HCT116 (cell line): ENCODE measurements at regions not wholly inside any gene's neighbourhood (a gene's known extent, or its start where the extent isn't known, plus 50 kb on each side); places are given as distances from the start of the nearest gene placed in this dataset.

ENCODE experiments used
- CEBPB ChIP-seq: IDR thresholded peaks from 2 replicates; pipeline ENCODE4 v1.6.1; 2012; ENCODE audit warnings: low read depth
- CTCF ChIP-seq, 3 experiments: fragments of 200-600 bp in 1 of 3; sonication (generic) in 1 of 3; IDR thresholded peaks in 2 of 3; conservative IDR thresholded peaks in 1 of 3; 2 replicates each; pipeline ENCODE4 v1.5.1; 2012 to 2017; ENCODE audit warnings: low read depth in 2 of 3, low read length in 2 of 3, antibody characterized with exemption in 1 of 3, borderline replicate concordance in 1 of 3, control low read depth in 1 of 3, mild to moderate bottlenecking in 1 of 3, mixed read lengths in 1 of 3, mixed run types in 1 of 3, moderate library complexity in 1 of 3; ENCODE audit not compliant: insufficient read depth in 1 of 3
- EGR1 ChIP-seq: IDR thresholded peaks from 2 replicates; pipeline ENCODE4 v1.6.1; 2012; ENCODE audit warnings: low read depth
- EZH2 ChIP-seq: fragments of 200-600 bp; sonication (generic); IDR thresholded peaks from 2 replicates; pipeline ENCODE4 v1.6.1; 2017; ENCODE audit warnings: antibody characterized with exemption, mixed run types
- FOSL1 ChIP-seq: IDR thresholded peaks from 2 replicates; pipeline ENCODE4 v1.6.1; 2012; ENCODE audit warnings: low read depth
- JUND ChIP-seq: IDR thresholded peaks from 2 replicates; pipeline ENCODE4 v1.6.1; 2012
- MAX ChIP-seq: IDR thresholded peaks from 2 replicates; pipeline ENCODE4 v1.6.1; 2012
- POLR2A ChIP-seq: IDR thresholded peaks from 2 replicates; pipeline ENCODE4 v1.7.0; 2011; ENCODE audit warnings: borderline replicate concordance; ENCODE audit not compliant: insufficient read depth, insufficient read length; ENCODE audit errors: extremely low read depth
- POLR2AphosphoS5 ChIP-seq: IDR thresholded peaks from 2 replicates; pipeline ENCODE4 v1.6.1; 2011; ENCODE audit warnings: mild to moderate bottlenecking, low read depth, low read length, moderate library complexity
- RAD21 ChIP-seq: IDR thresholded peaks from 2 replicates; pipeline ENCODE4 v1.6.1; 2012; ENCODE audit warnings: low read depth, mild to moderate bottlenecking
- REST ChIP-seq: IDR thresholded peaks from 2 replicates; pipeline ENCODE4 v1.6.1; 2012; ENCODE audit warnings: low read depth
- TCF7L2 ChIP-seq: IDR thresholded peaks from 2 replicates; pipeline ENCODE4 v1.7.0; 2011; ENCODE audit warnings: borderline replicate concordance, inconsistent platforms; ENCODE audit not compliant: insufficient read depth, insufficient read length; ENCODE audit errors: extremely low read depth
- ZFX ChIP-seq: fragments of 450-650 bp; IDR thresholded peaks from 2 replicates; pipeline ENCODE4 v1.6.1; 2017

- no peak for TF ChIP-seq CTCF (IDR thresholded peaks at IDR 0.05 in 2 of 3, conservative IDR thresholded peaks at IDR 0.05 in 1 of 3; ENCODE audit: borderline replicate concordance in 1 of 3, insufficient read depth in 1 of 3, low read depth in 2 of 3, low read length in 2 of 3)
- TF ChIP-seq EZH2 = no peak
- no peak for TF ChIP-seq REST
- TF ChIP-seq CEBPB = no peak
- TF ChIP-seq MAX = no peak
- TF ChIP-seq ZFX = no peak
- no peak for TF ChIP-seq JUND
- TF ChIP-seq EGR1 = no peak
- TF ChIP-seq POLR2A = no peak
- no peak for TF ChIP-seq RAD21
- no peak for TF ChIP-seq FOSL1
- TF ChIP-seq POLR2AphosphoS5 = no peak
- no peak for TF ChIP-seq TCF7L2
Measured at GRCh38 chr3:185311991-185312390, 50.9 kb upstream of the MAP3K13 start.
